ENCODE measurements at regions not wholly inside any gene's neighbourhood (a gene's known extent, or its start where the extent isn't known, plus 50 kb on each side); places are given as distances from the start of the nearest gene placed in this dataset.
"Not testable (repeated sequence)": the region's sequence is repeated elsewhere in the genome, so short reads cannot be mapped to it uniquely, and the experiment has no call there.

DNA sequence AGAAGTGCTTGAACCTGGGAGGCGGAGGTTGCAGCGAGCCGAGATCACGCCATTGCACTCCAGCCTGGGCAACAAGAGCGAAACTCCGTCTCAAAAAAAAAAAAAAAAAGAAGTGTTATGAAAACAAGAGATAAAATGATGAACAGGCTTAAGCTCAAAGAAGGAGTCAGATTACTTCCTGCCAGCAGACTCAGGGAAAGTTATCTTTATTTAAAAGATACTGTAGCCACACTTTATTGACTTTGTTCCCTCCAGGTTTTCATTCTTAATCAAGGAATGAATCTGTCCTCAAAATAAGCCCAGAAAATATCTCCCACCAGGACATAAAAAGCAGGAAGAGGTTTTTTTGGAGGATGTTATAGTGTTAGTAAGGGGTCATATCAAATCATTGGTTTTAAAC lies 176.5 kb upstream of the KCNMB2 start:
- POLR2A ChIA-PET = no interaction called here
- TF ChIP-seq GTF2I (CRISPR knock-in tag; conservative IDR thresholded peaks at IDR 0.05) (no peak), TEAD4 (CRISPR knock-in tag; IDR thresholded peaks at IDR 0.05) (no peak), TCF7 (CRISPR knock-in tag; IDR thresholded peaks at IDR 0.05; ENCODE audit: low read depth) (no peak), ZNF219 (CRISPR knock-in tag; IDR thresholded peaks at IDR 0.05; ENCODE audit: borderline replicate concordance) (no peak), KAT7 (CRISPR knock-in tag; IDR thresholded peaks at IDR 0.05; ENCODE audit: borderline replicate concordance) (no peak), JUN (CRISPR knock-in tag; IDR thresholded peaks at IDR 0.05) (no peak), USF2 (CRISPR knock-in tag; IDR thresholded peaks at IDR 0.05) (no peak), ZNF396 (CRISPR knock-in tag; IDR thresholded peaks at IDR 0.05; ENCODE audit: borderline replicate concordance) (no peak)
- TF ChIP-seq, protein P1, sequence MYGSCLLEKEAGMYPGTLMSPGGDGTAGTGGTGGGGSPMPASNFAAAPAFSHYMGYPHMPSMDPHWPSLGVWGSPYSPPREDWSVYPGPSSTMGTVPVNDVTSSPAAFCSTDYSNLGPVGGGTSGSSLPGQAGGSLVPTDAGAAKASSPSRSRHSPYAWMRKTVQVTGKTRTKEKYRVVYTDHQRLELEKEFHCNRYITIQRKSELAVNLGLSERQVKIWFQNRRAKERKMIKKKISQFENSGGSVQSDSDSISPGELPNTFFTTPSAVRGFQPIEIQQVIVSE (CRISPR knock-in tag; IDR thresholded peaks at IDR 0.05; ENCODE audit: borderline replicate concordance) = no peak
- H3K4me3 Mint-ChIP-seq = no peak overlapping the region

DNA sequence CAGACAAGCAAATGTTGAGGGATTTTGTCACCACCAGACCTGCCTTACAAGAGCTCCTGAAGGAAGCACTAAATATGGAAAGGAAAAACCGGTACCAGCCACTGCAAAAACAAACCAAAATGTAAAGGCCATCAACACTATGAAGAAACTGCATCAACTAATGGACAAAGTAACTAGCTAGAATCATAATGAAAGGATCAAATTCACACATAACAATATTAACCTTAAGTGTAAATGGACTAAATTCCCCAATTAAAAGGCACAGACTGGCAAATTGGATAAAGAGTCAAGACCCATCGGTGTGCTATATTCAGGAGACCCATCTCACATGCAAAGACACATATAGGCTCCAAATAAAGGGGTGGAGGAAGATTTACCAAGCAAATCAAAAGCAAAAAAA lies 173.2 kb upstream of the KCNMB2 start:
- ATAC-seq; H3K27ac Mint-ChIP-seq; POLR2A ChIA-PET; DNase-seq (ENCODE audit: low spot score); H3K4me1 Mint-ChIP-seq; H3K4me3 Mint-ChIP-seq; CTCF ChIA-PET; H3K27me3 Mint-ChIP-seq (ENCODE audit: low read depth): not testable (repeated sequence)
- Mint-ChIP-seq H3K9me3 (peaks cover 39% of the 10 kb centered on the region), H3K36me3 (peaks cover 14% of the 10 kb centered on the region)

More for the DNA sequence above, 176.5 kb upstream of the KCNMB2 start:
- CTCF ChIA-PET = no interaction called here
- no peaks in the 10 kb centered on the region for H3K4me1 Mint-ChIP-seq
- no peak for ATAC-seq
- H3K27me3 Mint-ChIP-seq (ENCODE audit: low read depth) = no peaks in the 10 kb centered on the region
- H3K27ac Mint-ChIP-seq = no peak overlapping the region
- peaks cover 25% of the 10 kb centered on the region for H3K9me3 Mint-ChIP-seq
- DNase-seq (ENCODE audit: low spot score) = no peak
- peaks cover 14% of the 10 kb centered on the region for H3K36me3 Mint-ChIP-seq

GRCh38 chr3:178367817-178368617 lies 168.2 kb upstream of the KCNMB2 start:
- H3K4me1 Mint-ChIP-seq = no peaks in the 10 kb centered on the region
- peaks cover 25% of the 10 kb centered on the region for H3K9me3 Mint-ChIP-seq
- H3K27me3 Mint-ChIP-seq (ENCODE audit: low read depth) = no peaks in the 10 kb centered on the region
- no peak for TF ChIP-seq CBFB (CRISPR knock-in tag; IDR thresholded peaks at IDR 0.05; ENCODE audit: low read depth)
- TF ChIP-seq TP53 (CRISPR knock-in tag; IDR thresholded peaks at IDR 0.05) = no peak
- TF ChIP-seq ZNF396 (CRISPR knock-in tag; IDR thresholded peaks at IDR 0.05; ENCODE audit: borderline replicate concordance) = no peak
- TF ChIP-seq ZNF121 (CRISPR knock-in tag; IDR thresholded peaks at IDR 0.05) = no peak
- H3K27ac Mint-ChIP-seq = no peak overlapping the region
- no peak for ATAC-seq
- POLR2A ChIA-PET = no interaction called here
- peaks cover 5% of the 10 kb centered on the region for H3K36me3 Mint-ChIP-seq
- no peak for DNase-seq (ENCODE audit: low spot score)
- CTCF ChIA-PET = no interaction called here
- no peak overlapping the region for H3K4me3 Mint-ChIP-seq

DNA sequence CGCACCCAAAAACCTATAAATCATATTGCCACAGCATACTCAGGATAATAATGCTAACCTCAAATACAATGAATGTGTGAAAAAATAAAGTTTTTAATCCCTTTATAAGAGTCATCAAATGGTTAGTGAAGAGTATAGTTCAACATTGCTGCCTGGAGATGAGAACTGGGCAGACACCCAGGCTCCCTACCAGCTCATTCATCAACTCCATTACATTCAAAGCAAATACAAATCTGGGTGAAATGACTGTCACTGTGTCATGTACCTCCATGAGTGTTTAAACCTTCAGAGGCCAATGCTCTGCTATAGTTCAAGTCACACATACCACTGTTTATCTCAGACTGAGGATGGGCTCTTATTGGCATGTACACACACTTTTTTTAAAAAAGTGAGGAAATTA lies 167.2 kb upstream of the KCNMB2 start:
- no peaks in the 10 kb centered on the region for H3K27me3 Mint-ChIP-seq (ENCODE audit: low read depth)
- ATAC-seq (no peak), DNase-seq (ENCODE audit: low spot score) (no peak)
- POLR2A ChIA-PET = interaction anchor here (0.6 kb wide), 1 partner anchor 737 kb away, joined by 4 read pairs; no protein-coding TSS in a partner anchor
- no peaks in the 10 kb centered on the region for H3K4me1 Mint-ChIP-seq
- H3K4me3 Mint-ChIP-seq = no peak overlapping the region
- CTCF ChIA-PET = no interaction called here
- peaks cover 15% of the 10 kb centered on the region for H3K9me3 Mint-ChIP-seq
- no peaks in the 10 kb centered on the region for H3K36me3 Mint-ChIP-seq
- H3K27ac Mint-ChIP-seq = no peak overlapping the region
- no peak for TF ChIP-seq ETV6 (CRISPR knock-in tag; IDR thresholded peaks at IDR 0.05)
- TF ChIP-seq NFE2L1 (CRISPR knock-in tag; IDR thresholded peaks at IDR 0.05) = no peak
- TF ChIP-seq, protein P2, sequence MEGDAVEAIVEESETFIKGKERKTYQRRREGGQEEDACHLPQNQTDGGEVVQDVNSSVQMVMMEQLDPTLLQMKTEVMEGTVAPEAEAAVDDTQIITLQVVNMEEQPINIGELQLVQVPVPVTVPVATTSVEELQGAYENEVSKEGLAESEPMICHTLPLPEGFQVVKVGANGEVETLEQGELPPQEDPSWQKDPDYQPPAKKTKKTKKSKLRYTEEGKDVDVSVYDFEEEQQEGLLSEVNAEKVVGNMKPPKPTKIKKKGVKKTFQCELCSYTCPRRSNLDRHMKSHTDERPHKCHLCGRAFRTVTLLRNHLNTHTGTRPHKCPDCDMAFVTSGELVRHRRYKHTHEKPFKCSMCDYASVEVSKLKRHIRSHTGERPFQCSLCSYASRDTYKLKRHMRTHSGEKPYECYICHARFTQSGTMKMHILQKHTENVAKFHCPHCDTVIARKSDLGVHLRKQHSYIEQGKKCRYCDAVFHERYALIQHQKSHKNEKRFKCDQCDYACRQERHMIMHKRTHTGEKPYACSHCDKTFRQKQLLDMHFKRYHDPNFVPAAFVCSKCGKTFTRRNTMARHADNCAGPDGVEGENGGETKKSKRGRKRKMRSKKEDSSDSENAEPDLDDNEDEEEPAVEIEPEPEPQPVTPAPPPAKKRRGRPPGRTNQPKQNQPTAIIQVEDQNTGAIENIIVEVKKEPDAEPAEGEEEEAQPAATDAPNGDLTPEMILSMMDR (IDR thresholded peaks at IDR 0.05) = no peak
- TF ChIP-seq ZNF121 (CRISPR knock-in tag; IDR thresholded peaks at IDR 0.05) = no peak
- TF ChIP-seq, protein P3, sequence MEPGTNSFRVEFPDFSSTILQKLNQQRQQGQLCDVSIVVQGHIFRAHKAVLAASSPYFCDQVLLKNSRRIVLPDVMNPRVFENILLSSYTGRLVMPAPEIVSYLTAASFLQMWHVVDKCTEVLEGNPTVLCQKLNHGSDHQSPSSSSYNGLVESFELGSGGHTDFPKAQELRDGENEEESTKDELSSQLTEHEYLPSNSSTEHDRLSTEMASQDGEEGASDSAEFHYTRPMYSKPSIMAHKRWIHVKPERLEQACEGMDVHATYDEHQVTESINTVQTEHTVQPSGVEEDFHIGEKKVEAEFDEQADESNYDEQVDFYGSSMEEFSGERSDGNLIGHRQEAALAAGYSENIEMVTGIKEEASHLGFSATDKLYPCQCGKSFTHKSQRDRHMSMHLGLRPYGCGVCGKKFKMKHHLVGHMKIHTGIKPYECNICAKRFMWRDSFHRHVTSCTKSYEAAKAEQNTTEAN (CRISPR knock-in tag; IDR thresholded peaks at IDR 0.05) = no peak
- TF ChIP-seq NR3C1 (CRISPR knock-in tag; conservative IDR thresholded peaks at IDR 0.05; ENCODE audit: low read depth) = no peak
- TF ChIP-seq JAZF1 (CRISPR knock-in tag; IDR thresholded peaks at IDR 0.05) = no peak
- TF ChIP-seq IRF1 (CRISPR knock-in tag; IDR thresholded peaks at IDR 0.05) = no peak
- TF ChIP-seq ZNF317 (CRISPR knock-in tag; IDR thresholded peaks at IDR 0.05; ENCODE audit: borderline replicate concordance, low read depth) = no peak
- no peak for TF ChIP-seq ELF4 (CRISPR knock-in tag; IDR thresholded peaks at IDR 0.05; ENCODE audit: low read depth)
- TF ChIP-seq GABPB1 (CRISPR knock-in tag; IDR thresholded peaks at IDR 0.05) = no peak
- TF ChIP-seq, protein P4, sequence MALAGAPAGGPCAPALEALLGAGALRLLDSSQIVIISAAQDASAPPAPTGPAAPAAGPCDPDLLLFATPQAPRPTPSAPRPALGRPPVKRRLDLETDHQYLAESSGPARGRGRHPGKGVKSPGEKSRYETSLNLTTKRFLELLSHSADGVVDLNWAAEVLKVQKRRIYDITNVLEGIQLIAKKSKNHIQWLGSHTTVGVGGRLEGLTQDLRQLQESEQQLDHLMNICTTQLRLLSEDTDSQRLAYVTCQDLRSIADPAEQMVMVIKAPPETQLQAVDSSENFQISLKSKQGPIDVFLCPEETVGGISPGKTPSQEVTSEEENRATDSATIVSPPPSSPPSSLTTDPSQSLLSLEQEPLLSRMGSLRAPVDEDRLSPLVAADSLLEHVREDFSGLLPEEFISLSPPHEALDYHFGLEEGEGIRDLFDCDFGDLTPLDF (CRISPR knock-in tag; IDR thresholded peaks at IDR 0.05) = no peak
- TF ChIP-seq MXD4 (CRISPR knock-in tag; IDR thresholded peaks at IDR 0.05; ENCODE audit: borderline replicate concordance) = no peak
